HG03060 (cell line): ENCODE measurements at regions not wholly inside any gene's neighbourhood (a gene's known extent, or its start where the extent isn't known, plus 50 kb on each side); places are given as distances from the start of the nearest gene placed in this dataset.

Experiments used
- ATAC-seq: cut with Tn5 transposase; IDR thresholded peaks from one replicate; pipeline ENCODE4 v1.9.1; 2021; ENCODE audit warnings: low read depth, moderate number of reproducible peaks; ENCODE audit not compliant: unreplicated experiment

- ATAC-seq, result no peak
Observed at GRCh38 chr5:166517976-166518375, 1773.5 kb upstream of the WWC1 start.

GRCh38 chr5:166523206-166523605 lies 1768.2 kb upstream of the WWC1 start:
- no peak for ATAC-seq

GRCh38 chr5:166529200-166529599 lies 1762.2 kb upstream of the WWC1 start:
- ATAC-seq, result no peak

- no peak for ATAC-seq
Observed at GRCh38 chr5:166532456-166533220, 1758.8 kb upstream of the WWC1 start.

DNA sequence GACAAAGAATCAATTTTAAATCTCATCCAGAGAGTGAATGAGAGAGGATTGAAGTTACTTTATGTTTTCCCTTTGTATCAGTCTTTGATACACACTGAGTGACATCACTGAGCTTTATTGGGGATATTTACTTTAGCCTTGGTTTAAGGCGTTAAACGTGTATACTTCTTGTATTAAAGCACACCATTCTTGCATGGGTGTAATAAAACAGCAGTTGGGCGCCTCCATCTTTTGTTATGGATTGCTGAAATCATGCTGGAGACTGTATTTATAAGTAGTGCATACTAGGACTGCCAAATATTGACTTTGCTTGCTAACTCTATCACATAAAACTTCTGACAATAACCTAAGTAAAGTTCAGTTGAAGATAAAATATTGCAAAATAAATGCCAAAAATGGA lies 1755.8 kb upstream of the WWC1 start:
- ATAC-seq, result no peak

DNA sequence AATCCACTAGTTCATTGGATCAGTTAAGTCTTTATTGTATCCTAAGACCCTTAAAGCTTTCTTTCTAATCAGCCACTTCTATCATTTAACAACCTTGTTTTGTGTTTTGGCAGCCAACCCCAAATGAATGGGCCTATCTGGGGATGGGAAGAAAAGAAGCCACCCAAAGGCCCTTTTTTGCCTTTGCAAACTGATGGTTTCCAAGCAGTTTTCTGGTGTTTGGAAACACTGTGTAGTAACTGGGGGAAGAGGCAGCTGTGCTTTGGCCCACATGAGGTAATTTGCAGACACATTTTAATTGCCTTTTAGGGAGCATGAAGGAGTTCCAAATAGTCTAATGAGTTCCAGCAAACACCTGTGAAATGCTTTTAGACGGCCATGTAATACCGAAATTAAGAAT lies 1751.3 kb upstream of the WWC1 start:
- ATAC-seq, result no peak

DNA sequence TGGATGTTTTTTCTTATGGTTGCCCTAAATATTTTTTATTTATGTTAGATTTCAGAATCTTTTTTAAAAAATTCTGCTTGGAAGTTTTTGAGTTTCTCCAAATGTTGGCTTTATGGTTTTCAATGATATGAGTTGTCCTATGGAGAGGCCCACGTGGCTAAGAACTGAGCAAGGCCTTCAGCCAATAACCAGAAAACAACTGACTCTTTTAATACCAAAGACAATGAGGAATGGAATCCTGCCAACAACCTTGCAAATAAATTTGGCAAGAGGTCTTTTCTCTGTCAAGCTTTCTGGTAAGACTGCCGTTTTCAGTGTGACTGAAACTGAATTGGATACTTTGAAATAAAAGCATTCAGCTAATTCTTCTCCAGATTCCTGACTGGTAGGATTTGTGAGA lies 1740.1 kb upstream of the WWC1 start:
- no peak for ATAC-seq

DNA sequence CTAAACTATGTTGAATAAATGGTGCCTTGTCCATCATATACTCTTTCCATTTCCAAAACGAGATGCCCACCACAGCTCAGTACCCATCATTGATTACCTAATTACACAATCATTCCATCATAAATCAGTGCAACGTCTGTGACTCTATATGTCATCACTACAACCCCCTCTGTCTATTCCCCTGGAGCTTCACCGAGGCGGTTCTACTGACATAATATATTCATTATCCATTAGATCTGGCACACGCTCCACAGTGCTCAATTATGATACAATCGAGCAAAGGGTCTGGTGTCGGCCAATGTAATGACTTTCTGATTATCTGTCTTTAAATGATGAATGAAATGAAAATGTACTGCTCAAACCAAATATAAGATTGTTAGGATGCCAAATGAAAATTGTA lies 1737.7 kb upstream of the WWC1 start:
- no peak for ATAC-seq

GRCh38 chr5:166561759-166562158 lies 1729.7 kb upstream of the WWC1 start:
- no peak for ATAC-seq

GRCh38 chr5:166562246-166562645 lies 1729.2 kb upstream of the WWC1 start:
- ATAC-seq, result no peak

DNA sequence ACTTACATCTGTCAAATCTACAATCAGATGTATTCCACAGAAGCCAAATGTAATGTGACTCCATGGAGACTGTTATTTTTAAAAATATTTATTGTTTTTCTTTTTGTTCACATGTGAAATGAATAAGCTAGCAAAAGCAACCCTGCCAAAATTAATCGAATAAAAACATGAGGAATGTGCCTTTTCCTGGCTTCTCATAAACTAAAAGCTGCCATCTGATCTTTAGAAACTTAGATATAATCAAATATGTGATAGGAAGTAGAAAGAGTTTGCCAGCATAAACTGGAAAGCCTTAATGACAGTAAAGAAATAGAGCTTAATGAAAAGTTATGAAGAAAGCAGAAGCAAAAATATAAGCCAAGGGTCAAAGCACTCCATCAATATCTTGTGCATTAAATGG lies 1724.7 kb upstream of the WWC1 start:
- no peak for ATAC-seq

DNA sequence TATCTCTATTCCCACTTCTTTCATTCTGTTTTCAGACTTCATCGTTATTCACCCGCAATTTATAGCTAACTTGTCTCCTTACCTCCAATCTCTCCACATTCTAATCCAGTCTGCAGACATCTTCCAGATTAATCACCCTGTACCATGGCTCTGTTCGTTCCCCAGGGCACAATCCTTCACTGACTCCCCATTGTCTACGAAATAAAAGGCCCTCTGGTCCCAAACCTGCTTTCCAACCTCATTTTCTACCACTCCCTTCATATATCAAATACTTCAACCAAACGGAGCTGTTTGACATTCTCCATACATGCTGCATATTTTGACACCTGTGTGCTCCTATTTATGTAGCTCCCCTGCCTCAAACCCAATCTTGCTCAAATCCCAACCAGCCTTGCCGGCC lies 1720.6 kb upstream of the WWC1 start:
- no peak for ATAC-seq

DNA sequence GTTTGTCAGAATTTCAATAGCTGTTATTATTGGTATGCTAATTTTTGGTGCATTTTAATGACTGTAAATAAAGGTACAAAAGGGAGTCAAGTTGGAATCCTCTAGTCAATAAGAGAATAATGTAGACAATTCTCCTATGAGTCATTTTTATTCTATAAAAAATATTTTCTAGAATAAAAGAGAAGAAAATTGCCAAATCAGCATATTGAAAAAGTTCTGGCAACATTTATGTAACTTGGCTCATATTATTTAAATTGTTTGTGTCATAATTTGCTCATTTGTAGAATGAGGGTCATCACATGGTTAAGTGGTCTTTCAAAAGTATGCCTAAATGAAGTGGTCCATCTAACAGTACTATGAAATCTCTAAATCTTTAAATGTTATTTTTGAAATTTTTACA lies 1719.8 kb upstream of the WWC1 start:
- no peak for ATAC-seq

- ATAC-seq, result no peak
Observed at GRCh38 chr5:166576323-166576722, 1715.1 kb upstream of the WWC1 start.

DNA sequence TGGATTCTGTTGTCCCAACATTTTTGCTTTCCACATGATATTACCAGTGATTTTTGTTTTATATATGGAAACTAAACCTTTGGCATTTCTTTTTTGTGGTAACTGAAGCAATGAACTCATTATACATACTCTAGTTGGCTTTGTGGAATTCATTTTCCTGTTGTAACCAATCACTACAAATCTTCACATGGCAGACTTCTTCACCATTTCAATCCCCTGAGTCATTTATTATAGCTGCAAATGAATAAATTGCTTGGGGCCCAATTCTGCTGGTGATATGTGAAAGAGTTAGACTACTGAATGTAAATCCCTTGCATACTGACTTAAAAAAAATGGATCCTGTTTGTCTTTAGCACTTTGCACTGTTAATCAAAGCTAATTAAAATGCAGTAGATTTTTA lies 1709.6 kb upstream of the WWC1 start:
- no peak for ATAC-seq

DNA sequence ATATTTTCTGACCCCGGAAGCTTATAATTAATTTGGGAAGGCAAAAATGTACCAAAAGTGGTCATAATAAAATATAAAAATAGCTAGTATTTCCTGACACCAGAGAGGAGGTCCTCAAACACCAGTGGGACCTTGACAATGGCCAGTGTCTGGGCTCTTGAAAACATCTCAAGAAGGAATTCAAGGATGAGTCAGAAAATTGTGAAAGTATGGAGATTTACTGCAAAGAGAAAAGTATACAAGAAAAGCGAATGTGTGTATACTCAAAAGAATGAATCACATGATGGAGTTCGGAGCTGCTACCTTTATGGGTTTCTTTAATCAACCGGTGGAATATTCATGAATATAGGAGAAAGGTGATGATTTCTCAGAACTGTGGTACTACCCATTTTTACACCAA lies 1709.0 kb upstream of the WWC1 start:
- no peak for ATAC-seq

GRCh38 chr5:166594567-166594966 lies 1696.9 kb upstream of the WWC1 start:
- no peak for ATAC-seq

DNA sequence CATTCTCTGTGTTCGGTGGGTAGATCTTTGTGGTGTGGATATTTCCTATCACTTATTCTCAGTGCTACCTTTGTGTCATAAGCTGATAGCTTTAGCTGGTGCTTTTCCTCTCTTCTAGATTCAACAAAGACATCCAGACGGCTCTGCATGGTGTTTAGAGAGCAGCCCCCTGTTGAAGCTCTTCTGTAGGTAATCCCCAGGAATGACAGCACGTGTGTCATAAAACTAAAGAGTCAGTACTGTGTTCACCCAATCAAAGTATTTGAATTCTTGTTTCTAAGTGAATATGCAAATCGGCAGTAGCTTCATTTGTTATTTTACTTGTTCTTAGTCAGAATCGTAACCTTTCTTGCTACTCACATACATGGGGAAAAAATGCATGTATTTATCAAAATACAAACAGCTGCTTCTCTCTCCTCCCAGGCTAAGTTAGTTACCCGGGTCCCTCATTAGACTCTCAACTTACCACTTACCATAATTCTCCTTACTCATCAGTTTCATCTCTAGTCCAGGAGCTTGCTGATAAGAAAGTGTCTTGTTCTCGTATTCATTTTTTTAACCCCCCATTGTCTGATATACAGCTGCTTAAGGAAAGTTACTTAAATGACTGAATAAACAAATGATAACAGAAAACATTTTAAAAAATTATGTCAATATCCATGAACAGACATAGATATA lies 1696.0 kb upstream of the WWC1 start:
- no peak for ATAC-seq

- no peak for ATAC-seq
Observed at GRCh38 chr5:166596043-166596442, 1695.4 kb upstream of the WWC1 start.

- ATAC-seq, result no peak
Observed at GRCh38 chr5:166602271-166602670, 1689.2 kb upstream of the WWC1 start.

DNA sequence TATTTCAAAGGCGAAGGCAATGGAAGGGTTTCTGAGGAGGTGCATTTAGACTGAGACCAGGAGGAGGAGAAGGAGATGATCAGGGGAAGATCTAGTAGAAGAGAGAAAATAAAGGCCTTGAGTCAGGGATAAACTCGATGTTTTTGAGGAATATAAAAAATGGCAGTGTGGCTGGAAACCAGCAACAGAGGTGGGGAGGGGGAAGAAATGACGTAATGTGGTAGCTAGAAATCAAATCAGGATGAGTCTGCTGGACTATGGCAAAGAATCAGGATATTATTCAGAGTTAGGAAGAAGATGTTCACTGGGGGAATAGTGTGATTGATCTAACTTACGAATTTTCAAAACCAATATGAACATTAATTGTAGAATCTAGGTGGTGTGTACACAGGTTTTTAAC lies 1673.9 kb upstream of the WWC1 start:
- ATAC-seq, result no peak

DNA sequence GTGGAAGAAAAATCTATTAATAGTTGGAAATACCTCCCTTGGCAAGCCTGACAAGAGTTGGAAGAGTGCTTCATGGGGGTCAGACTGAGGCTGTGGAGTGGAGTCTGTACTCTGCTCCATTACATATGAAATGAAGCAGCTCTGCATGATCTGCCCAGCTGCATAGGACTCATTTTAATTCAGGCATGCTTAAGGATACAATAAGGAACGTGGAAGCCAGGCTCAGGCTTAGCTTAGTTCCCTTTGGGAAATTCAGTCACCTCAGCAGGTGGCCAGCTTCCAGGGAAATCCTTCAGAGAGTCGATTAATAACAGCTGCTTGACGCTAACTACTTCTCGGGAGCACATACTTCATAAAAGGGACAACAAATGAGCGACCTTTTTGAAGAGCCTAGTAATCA lies 1672.9 kb upstream of the WWC1 start:
- no peak for ATAC-seq
